ENCODE measurements at regions not wholly inside any gene's neighbourhood (a gene's known extent, or its start where the extent isn't known, plus 50 kb on each side); places are given as distances from the start of the nearest gene placed in this dataset.

DNA sequence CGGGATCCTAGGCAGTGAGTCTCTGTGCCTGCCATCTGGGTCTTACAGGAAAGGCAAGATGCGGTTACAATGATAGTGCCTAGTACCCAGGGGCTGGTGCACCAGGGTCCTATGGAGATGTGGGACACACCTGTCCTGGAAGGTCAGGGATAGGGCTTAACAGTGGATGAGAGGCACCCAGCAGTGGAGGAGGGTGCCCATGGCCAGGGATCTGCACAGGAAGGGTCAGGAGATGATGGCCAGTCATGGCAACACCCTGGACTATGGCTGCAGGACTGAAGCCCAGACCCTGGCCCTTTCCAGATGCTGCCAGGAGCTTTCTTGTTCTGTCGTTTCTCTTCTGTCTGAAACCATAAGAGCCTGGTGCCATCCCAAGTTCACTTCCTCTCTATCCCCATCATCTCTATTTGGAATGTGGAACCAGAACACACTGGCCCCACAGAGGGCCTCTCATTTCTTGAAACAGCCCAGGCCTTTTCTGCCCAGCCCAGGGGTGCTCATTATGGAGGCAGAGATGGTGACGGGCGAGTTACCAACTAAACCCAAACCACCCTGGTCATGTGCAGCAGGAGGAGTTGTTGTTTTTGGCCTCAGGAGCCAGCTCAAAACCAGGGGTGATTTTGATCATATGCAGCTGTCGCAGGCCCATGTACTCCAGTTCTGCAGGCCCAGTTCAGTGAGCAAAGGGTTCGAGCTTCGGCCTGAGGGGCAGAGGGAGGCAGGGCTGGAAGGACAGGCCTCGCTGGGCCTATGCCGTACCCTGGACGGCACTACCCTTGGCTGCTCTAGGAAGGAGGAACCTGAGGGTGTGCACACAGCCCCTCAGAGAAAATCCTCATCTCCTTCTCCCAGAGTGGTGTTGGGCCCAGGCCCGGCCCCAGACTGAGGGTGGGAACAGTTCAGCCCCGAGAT is 52.6 kb upstream of the GDF10 start:
- TF ChIP-seq POLR2A (IDR thresholded peaks at IDR 0.05) (no peak), EP300 (IDR thresholded peaks at IDR 0.05) (no peak), POLR2AphosphoS5 (IDR thresholded peaks at IDR 0.05) (no peak)
- TF ChIP-seq, protein P1, sequence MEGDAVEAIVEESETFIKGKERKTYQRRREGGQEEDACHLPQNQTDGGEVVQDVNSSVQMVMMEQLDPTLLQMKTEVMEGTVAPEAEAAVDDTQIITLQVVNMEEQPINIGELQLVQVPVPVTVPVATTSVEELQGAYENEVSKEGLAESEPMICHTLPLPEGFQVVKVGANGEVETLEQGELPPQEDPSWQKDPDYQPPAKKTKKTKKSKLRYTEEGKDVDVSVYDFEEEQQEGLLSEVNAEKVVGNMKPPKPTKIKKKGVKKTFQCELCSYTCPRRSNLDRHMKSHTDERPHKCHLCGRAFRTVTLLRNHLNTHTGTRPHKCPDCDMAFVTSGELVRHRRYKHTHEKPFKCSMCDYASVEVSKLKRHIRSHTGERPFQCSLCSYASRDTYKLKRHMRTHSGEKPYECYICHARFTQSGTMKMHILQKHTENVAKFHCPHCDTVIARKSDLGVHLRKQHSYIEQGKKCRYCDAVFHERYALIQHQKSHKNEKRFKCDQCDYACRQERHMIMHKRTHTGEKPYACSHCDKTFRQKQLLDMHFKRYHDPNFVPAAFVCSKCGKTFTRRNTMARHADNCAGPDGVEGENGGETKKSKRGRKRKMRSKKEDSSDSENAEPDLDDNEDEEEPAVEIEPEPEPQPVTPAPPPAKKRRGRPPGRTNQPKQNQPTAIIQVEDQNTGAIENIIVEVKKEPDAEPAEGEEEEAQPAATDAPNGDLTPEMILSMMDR (IDR thresholded peaks at IDR 0.05) = no peak
- no peaks in the 10 kb centered on the region for H3K4me1 ChIP-seq
- no peak for DNase-seq
- H3K27me3 ChIP-seq = peaks cover 0 to 16% (median 0%) of the 10 kb centered on the region in 3 donors
- 82 to 92% (median 88%) methylated on average over 7 to 13 of the region's 13 CpGs for WGBS, 5 donors
- no peaks in the 10 kb centered on the region for H3K9me3 ChIP-seq
- H3K4me3 ChIP-seq = no peak overlapping the region
- H3K27ac ChIP-seq = no peak overlapping the region
- intact Hi-C loops (cut with DNase I; ENCODE audit: low total_unique reads) = no loop called here
- no peaks in the 10 kb centered on the region for H3K36me3 ChIP-seq

DNA sequence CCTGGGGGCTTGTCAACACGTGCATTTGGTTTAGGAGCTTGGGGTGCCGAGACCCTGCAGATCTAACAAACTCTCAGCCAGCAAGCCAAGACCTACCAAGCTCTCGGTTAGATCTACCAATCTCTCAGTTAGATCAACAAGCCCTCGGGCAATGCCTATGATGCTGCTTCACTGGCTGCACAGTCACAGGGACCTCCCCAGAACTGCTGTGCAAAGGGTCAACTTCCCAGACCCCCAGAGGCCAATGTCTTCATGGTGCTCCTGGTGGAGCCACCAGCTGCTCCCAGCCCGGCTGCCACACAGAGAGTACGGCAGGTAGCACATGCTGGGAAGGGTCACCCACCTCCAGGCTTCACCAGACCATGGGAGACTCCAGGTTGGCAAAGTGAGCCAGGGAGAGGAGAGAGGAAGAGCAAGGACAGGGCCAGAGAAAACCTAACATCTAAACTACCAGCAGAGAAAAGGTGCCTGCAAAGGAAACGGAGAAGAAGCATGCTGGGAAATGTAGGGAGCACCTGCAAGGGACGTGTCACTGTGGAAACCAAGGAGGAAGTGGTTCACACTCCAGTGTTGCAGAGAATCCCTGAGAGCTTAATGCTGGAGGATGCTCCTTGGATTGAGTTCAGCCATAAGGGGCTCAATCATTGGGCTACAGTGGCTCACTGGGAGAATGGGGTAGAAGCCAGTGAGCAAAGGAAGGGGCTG is 51.5 kb upstream of the GDF10 start:
- H3K36me3 ChIP-seq = no peaks in the 10 kb centered on the region
- TF ChIP-seq POLR2AphosphoS5 (IDR thresholded peaks at IDR 0.05) (no peak), POLR2A (IDR thresholded peaks at IDR 0.05) (no peak), EP300 (IDR thresholded peaks at IDR 0.05) (no peak)
- TF ChIP-seq, protein P1 (IDR thresholded peaks at IDR 0.05) = no peak
- intact Hi-C loops (cut with DNase I; ENCODE audit: low total_unique reads) = no loop called here
- WGBS, 5 donors = 73 to 81% (median 78%) methylated on average over 7 to 8 of the region's 8 CpGs
- no peak overlapping the region for H3K4me3 ChIP-seq
- no peak overlapping the region for H3K27ac ChIP-seq
- no peaks in the 10 kb centered on the region for H3K9me3 ChIP-seq
- H3K4me1 ChIP-seq = no peaks in the 10 kb centered on the region
- no peak for DNase-seq
- peaks cover 0 to 18% (median under 1%) of the 10 kb centered on the region in 3 donors for H3K27me3 ChIP-seq

DNA sequence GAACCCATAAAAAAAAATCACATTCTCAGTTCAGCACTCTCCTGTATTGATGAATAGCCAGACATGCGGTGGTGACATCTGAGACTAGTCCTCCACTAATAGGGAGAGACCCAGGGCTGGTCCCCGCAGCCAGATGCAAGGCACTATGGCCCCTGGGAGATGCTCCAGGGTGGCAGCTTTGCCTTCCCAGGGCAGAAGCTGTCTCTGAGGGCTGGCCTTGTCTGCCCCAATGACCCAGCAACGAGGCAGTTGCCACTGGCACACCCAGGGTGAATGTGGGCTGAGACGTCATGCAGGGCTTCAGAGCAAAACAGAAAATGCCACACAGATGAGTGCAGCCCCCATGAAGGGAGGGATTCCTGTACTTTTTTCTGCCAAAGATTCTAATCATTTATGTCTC is 50.1 kb upstream of the GDF10 start:
- no peak for TF ChIP-seq POLR2A (IDR thresholded peaks at IDR 0.05)
- TF ChIP-seq, protein P1 (IDR thresholded peaks at IDR 0.05) = no peak
- no peak for DNase-seq
- Histone ChIP-seq H3K36me3 (no peaks in the 10 kb centered on the region), H3K27me3 (peaks cover 0 to 18% (median 7%) of the 10 kb centered on the region in 3 donors), H3K4me3 (no peak overlapping the region), H3K4me1 (no peaks in the 10 kb centered on the region), H3K9me3 (no peaks in the 10 kb centered on the region), H3K27ac (no peak overlapping the region)
- 77 to 90% (median 83%) methylated on average over 4 of the region's 4 CpGs for WGBS, 5 donors
- intact Hi-C loops (cut with DNase I; ENCODE audit: low total_unique reads) = no loop called here
